SK-MEL-5 (cell line): ENCODE measurements at regions not wholly inside any gene's neighbourhood (a gene's known extent, or its start where the extent isn't known, plus 50 kb on each side); places are given as distances from the start of the nearest gene placed in this dataset.

Experiments
- DNase-seq: peaks from one replicate; pipeline ENCODE4 v3.0.0-alpha.2; 2016; ENCODE audit warnings: low read depth, low spot score
- in situ Hi-C: cut with HindIII; loops from 2 replicates; pipeline ENCODE4 v1.10.0; 2016; ENCODE audit warnings: low sequenced_read_pairs, high pct_unique_total_duplicates, low pct_unique_long_range_greater_than_20kb

- no peak for DNase-seq
- in situ Hi-C loops: no loop called here
These were observed 81.2 kb downstream of the FAM43A start for GRCh38 chr3:194766845-194767244.

GRCh38 chr3:194767446-194768207 lies 81.9 kb downstream of the FAM43A start:
- in situ Hi-C loops: no loop called here
- DNase-seq: no peak

GRCh38 chr3:194768586-194768985 lies 82.9 kb downstream of the FAM43A start:
- in situ Hi-C loops: no loop called here
- DNase-seq: no peak

- in situ Hi-C loops: no loop called here
These were observed 83.4 kb downstream of the FAM43A start for GRCh38 chr3:194769020-194769643.

GRCh38 chr3:194772241-194773000 lies 86.7 kb downstream of the FAM43A start:
- in situ Hi-C loops: no loop called here
- no peak for DNase-seq

More at GRCh38 chr3:194769020-194769643, 83.4 kb downstream of the FAM43A start:
- DNase-seq: peak; percentile 95

GRCh38 chr3:194773216-194773615 lies 87.5 kb downstream of the FAM43A start:
- in situ Hi-C loops: no loop called here
- DNase-seq: no peak

- in situ Hi-C loops: no loop called here
- no peak for DNase-seq
These were observed 88.2 kb downstream of the FAM43A start for GRCh38 chr3:194773771-194774455.

- in situ Hi-C loops: no loop called here
- DNase-seq: no peak
These were observed 89.6 kb downstream of the FAM43A start for GRCh38 chr3:194775266-194775665.

- in situ Hi-C loops: no loop called here
- no peak for DNase-seq
These were observed 90.0 kb downstream of the FAM43A start for GRCh38 chr3:194775731-194776130.

GRCh38 chr3:194777729-194778128 lies 92.0 kb downstream of the FAM43A start:
- in situ Hi-C loops: no loop called here
- DNase-seq: no peak

- DNase-seq: no peak
- in situ Hi-C loops: no loop called here
These were observed 94.1 kb downstream of the FAM43A start for GRCh38 chr3:194779729-194780224.

GRCh38 chr3:194780706-194781105 lies 95.0 kb downstream of the FAM43A start:
- no peak for DNase-seq
- in situ Hi-C loops: no loop called here

- no peak for DNase-seq
- in situ Hi-C loops: no loop called here
These were observed 95.9 kb downstream of the FAM43A start for GRCh38 chr3:194781617-194782016.

- in situ Hi-C loops: no loop called here
- no peak for DNase-seq
These were observed 97.2 kb downstream of the FAM43A start for GRCh38 chr3:194782698-194783404.

- in situ Hi-C loops: no loop called here
- no peak for DNase-seq
These were observed 98.7 kb downstream of the FAM43A start for GRCh38 chr3:194784361-194784760.

- in situ Hi-C loops: no loop called here
These were observed 99.6 kb downstream of the FAM43A start for GRCh38 chr3:194785315-194785714.

GRCh38 chr3:194787072-194787471 lies 101.4 kb downstream of the FAM43A start:
- no peak for DNase-seq
- in situ Hi-C loops: no loop called here

More at GRCh38 chr3:194785315-194785714, 99.6 kb downstream of the FAM43A start:
- no peak for DNase-seq
